GM21619 (cell line): ENCODE measurements at regions not wholly inside any gene's neighbourhood (a gene's known extent, or its start where the extent isn't known, plus 50 kb on each side); places are given as distances from the start of the nearest gene placed in this dataset.
"Not testable (repeated sequence)": the region's sequence is repeated elsewhere in the genome, so short reads cannot be mapped to it uniquely, and the experiment has no call there.

ENCODE experiments used
- ATAC-seq: cut with Tn5 transposase; IDR thresholded peaks from one replicate; pipeline ENCODE4 v1.9.1; 2021; ENCODE audit not compliant: unreplicated experiment

- ATAC-seq = no peak
Observed at GRCh38 chr2:64793701-64794100, 140.0 kb upstream of the SERTAD2 start.

GRCh38 chr2:64794426-64794995, 140.8 kb upstream of the SERTAD2 start:
- ATAC-seq = no peak

GRCh38 chr2:64795024-64795592, 141.4 kb upstream of the SERTAD2 start:
- ATAC-seq = no peak

- no peak for ATAC-seq
Observed at GRCh38 chr2:64796926-64797325, 143.2 kb upstream of the SERTAD2 start.

- ATAC-seq = no peak
Observed at GRCh38 chr2:64797881-64798575, 144.3 kb upstream of the SERTAD2 start.

- no peak for ATAC-seq
Observed at GRCh38 chr2:64799592-64800252, 146.0 kb upstream of the SERTAD2 start.

GRCh38 chr2:64803776-64804175, 150.1 kb upstream of the SERTAD2 start:
- ATAC-seq = no peak

- ATAC-seq = no peak
Observed at GRCh38 chr2:64804651-64805050, 150.9 kb upstream of the SERTAD2 start.

- ATAC-seq = peak; percentile 51
Observed at GRCh38 chr2:64807417-64807816, 153.7 kb upstream of the SERTAD2 start.

- no peak for ATAC-seq
Observed at GRCh38 chr2:64808092-64808491, 154.4 kb upstream of the SERTAD2 start.

GRCh38 chr2:64808754-64809153, 155.0 kb upstream of the SERTAD2 start:
- ATAC-seq = no peak

GRCh38 chr2:64809216-64809615, 155.5 kb upstream of the SERTAD2 start:
- ATAC-seq = no peak

- no peak for ATAC-seq
Observed at GRCh38 chr2:64812285-64812684, 158.6 kb upstream of the SERTAD2 start.

- no peak for ATAC-seq
Observed at GRCh38 chr2:64814007-64814406, 160.3 kb upstream of the SERTAD2 start.

GRCh38 chr2:64816526-64816925, 162.8 kb upstream of the SERTAD2 start:
- not testable (repeated sequence) for ATAC-seq

GRCh38 chr2:64817453-64817852, 163.7 kb upstream of the SERTAD2 start:
- ATAC-seq = no peak

- ATAC-seq = no peak
Observed at GRCh38 chr2:64818664-64819060, 164.9 kb upstream of the SERTAD2 start.

- peak; percentile 16 for ATAC-seq
Observed at GRCh38 chr2:64819361-64819760, 165.6 kb upstream of the SERTAD2 start.

GRCh38 chr2:64819774-64820688, 166.3 kb upstream of the SERTAD2 start:
- ATAC-seq = peak; percentile 95

- no peak for ATAC-seq
Observed at GRCh38 chr2:64820901-64821300, 167.2 kb upstream of the SERTAD2 start.

GRCh38 chr2:64823794-64824193, 165.4 kb upstream of the SLC1A4 start:
- no peak for ATAC-seq
